ENCODE measurements at regions not wholly inside any gene's neighbourhood (a gene's known extent, or its start where the extent isn't known, plus 50 kb on each side); places are given as distances from the start of the nearest gene placed in this dataset.

DNA sequence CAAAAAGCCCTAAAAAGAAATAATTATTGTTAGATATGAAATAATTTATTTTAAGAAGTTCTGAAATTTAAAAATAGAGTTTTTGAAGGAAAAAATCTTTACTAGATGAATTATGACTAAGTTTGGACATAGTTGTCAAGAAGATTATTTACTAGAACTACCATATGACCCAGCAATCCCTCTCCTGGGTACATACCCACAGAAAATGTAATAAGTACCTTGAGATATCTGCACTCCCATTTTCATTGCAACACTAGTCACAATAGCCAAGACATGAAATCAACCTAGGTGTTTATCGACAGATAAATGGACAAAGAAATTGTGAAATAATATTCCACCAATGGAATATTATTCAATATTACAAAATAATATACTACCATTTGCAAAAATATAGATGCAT lies 109.9 kb downstream of the PDHA2 start:
- TF ChIP-seq, protein P1, sequence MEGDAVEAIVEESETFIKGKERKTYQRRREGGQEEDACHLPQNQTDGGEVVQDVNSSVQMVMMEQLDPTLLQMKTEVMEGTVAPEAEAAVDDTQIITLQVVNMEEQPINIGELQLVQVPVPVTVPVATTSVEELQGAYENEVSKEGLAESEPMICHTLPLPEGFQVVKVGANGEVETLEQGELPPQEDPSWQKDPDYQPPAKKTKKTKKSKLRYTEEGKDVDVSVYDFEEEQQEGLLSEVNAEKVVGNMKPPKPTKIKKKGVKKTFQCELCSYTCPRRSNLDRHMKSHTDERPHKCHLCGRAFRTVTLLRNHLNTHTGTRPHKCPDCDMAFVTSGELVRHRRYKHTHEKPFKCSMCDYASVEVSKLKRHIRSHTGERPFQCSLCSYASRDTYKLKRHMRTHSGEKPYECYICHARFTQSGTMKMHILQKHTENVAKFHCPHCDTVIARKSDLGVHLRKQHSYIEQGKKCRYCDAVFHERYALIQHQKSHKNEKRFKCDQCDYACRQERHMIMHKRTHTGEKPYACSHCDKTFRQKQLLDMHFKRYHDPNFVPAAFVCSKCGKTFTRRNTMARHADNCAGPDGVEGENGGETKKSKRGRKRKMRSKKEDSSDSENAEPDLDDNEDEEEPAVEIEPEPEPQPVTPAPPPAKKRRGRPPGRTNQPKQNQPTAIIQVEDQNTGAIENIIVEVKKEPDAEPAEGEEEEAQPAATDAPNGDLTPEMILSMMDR (IDR thresholded peaks at IDR 0.05; ENCODE audit: extremely low read depth in 1 of 2, insufficient read depth in 1 of 2, low read depth in 1 of 2, low read length in 2 of 2) = no peak
- TF ChIP-seq, protein P2, sequence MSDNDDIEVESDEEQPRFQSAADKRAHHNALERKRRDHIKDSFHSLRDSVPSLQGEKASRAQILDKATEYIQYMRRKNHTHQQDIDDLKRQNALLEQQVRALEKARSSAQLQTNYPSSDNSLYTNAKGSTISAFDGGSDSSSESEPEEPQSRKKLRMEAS (IDR thresholded peaks at IDR 0.05; ENCODE audit: insufficient read depth, insufficient read length) = no peak
- no peak for TF ChIP-seq POLR2A (IDR thresholded peaks at IDR 0.05; ENCODE audit: low read depth, low read length)
- TF ChIP-seq MYC (IDR thresholded peaks at IDR 0.05; ENCODE audit: low read depth, low read length) = no peak
